H9 (cell line): ENCODE measurements at regions not wholly inside any gene's neighbourhood (a gene's known extent, or its start where the extent isn't known, plus 50 kb on each side); places are given as distances from the start of the nearest gene placed in this dataset.

Source experiments
- DNase-seq: peaks from one replicate; pipeline ENCODE4 v3.0.0-alpha.2; 2017
- H2AFZ ChIP-seq: one replicate; pipeline ENCODE4 v1.6.1; 2013; ENCODE audit warnings: mild to moderate bottlenecking, low read length, control low read depth, moderate library complexity
- H2AK5ac ChIP-seq: 2 replicates; pipeline ENCODE4 v1.6.1; 2013; ENCODE audit warnings: low read length, control low read depth, mixed read lengths; ENCODE audit not compliant: insufficient read length
- H2BK120ac ChIP-seq: one replicate; pipeline ENCODE4 v1.6.1; 2013; ENCODE audit warnings: low read depth, mild to moderate bottlenecking, low read length, control low read depth, inconsistent platforms; ENCODE audit not compliant: poor library complexity, severe bottlenecking
- H2BK12ac ChIP-seq: 2 replicates; pipeline ENCODE4 v1.6.1; 2013; ENCODE audit warnings: low read length, control low read depth, mixed read lengths, low read depth; ENCODE audit not compliant: insufficient read length
- H2BK15ac ChIP-seq: 2 replicates; pipeline ENCODE4 v1.6.1; 2013; ENCODE audit warnings: low read depth, low read length, control low read depth
- H2BK20ac ChIP-seq: one replicate; pipeline ENCODE4 v1.6.1; 2013; ENCODE audit warnings: low read depth, mild to moderate bottlenecking, low read length, control low read depth, inconsistent platforms; ENCODE audit not compliant: poor library complexity, severe bottlenecking
- H2BK5ac ChIP-seq: 2 replicates; pipeline ENCODE4 v1.6.1; 2013; ENCODE audit warnings: low read length, control low read depth, mixed read lengths; ENCODE audit not compliant: insufficient read length
- H3K14ac ChIP-seq: 2 replicates; pipeline ENCODE4 v1.6.1; 2013; ENCODE audit warnings: low read length, control low read depth; ENCODE audit not compliant: insufficient read depth
- H3K18ac ChIP-seq: 2 replicates; pipeline ENCODE4 v1.6.1; 2013; ENCODE audit warnings: low read depth, mild to moderate bottlenecking, mixed read lengths, low read length, control low read depth; ENCODE audit not compliant: insufficient read length
- H3K23ac ChIP-seq: 2 replicates; pipeline ENCODE4 v1.6.1; 2013; ENCODE audit warnings: low read length, control low read depth, mixed read lengths, low read depth; ENCODE audit not compliant: insufficient read length
- H3K23me2 ChIP-seq: 2 replicates; pipeline ENCODE4 v1.6.1; 2013; ENCODE audit warnings: low read depth, mild to moderate bottlenecking, mixed read lengths, low read length, control low read depth; ENCODE audit not compliant: insufficient read length, poor library complexity, severe bottlenecking
- H3K27ac ChIP-seq: 2 replicates; pipeline ENCODE4 v1.5.1; 2013; ENCODE audit warnings: low read length, control low read depth, mixed read lengths, low read depth; ENCODE audit not compliant: insufficient read length
- H3K27me3 ChIP-seq: 2 replicates; pipeline ENCODE4 v1.6.1; 2013; ENCODE audit warnings: low read length, control low read depth, inconsistent platforms; ENCODE audit not compliant: insufficient read depth
- H3K4ac ChIP-seq: 2 replicates; pipeline ENCODE4 v1.6.1; 2013; ENCODE audit warnings: low read depth, mild to moderate bottlenecking, control low read depth, inconsistent platforms, low read length, moderate library complexity
- H3K4me1 ChIP-seq: 2 replicates; pipeline ENCODE4 v1.6.1; 2013; ENCODE audit warnings: low read length, control low read depth, inconsistent platforms; ENCODE audit not compliant: insufficient read depth
- H3K4me2 ChIP-seq: 2 replicates; pipeline ENCODE4 v1.6.1; 2013; ENCODE audit warnings: low read length, control low read depth, mixed read lengths; ENCODE audit not compliant: insufficient read length, insufficient read depth
- H3K56ac ChIP-seq: 2 replicates; pipeline ENCODE4 v1.6.1; 2013; ENCODE audit warnings: low read depth, mild to moderate bottlenecking, mixed read lengths, low read length, control low read depth; ENCODE audit not compliant: insufficient read length
- H3K79me1 ChIP-seq: 2 replicates; pipeline ENCODE4 v1.6.1; 2013; ENCODE audit warnings: low read depth, mild to moderate bottlenecking, moderate library complexity, low read length, control low read depth, inconsistent platforms; ENCODE audit not compliant: insufficient read depth, poor library complexity, severe bottlenecking
- H3K79me2 ChIP-seq: 2 replicates; pipeline ENCODE4 v1.6.1; 2013; ENCODE audit warnings: low read length, control low read depth, inconsistent platforms; ENCODE audit not compliant: insufficient read depth
- H3K9ac ChIP-seq: 2 replicates; pipeline ENCODE4 v1.6.1; 2013; ENCODE audit warnings: low read length, control low read depth, mixed read lengths; ENCODE audit not compliant: insufficient read length; ENCODE audit errors: extremely low read depth
- H3K9me3 ChIP-seq: one replicate; pipeline ENCODE4 v1.6.1; 2013; ENCODE audit warnings: low read depth, low read length, inconsistent platforms; ENCODE audit not compliant: control insufficient read depth
- H3T11ph ChIP-seq: one replicate; pipeline ENCODE4 v1.6.1; 2013; ENCODE audit warnings: mild to moderate bottlenecking, low read length, control low read depth, inconsistent platforms
- H4K20me1 ChIP-seq: one replicate; pipeline ENCODE4 v1.6.1; 2013; ENCODE audit not compliant: control insufficient read depth, insufficient read length, insufficient read depth
- H4K5ac ChIP-seq: 2 replicates; pipeline ENCODE4 v1.6.1; 2013; ENCODE audit warnings: low read depth, mild to moderate bottlenecking, mixed read lengths, low read length, control low read depth; ENCODE audit not compliant: insufficient read length
- H4K8ac ChIP-seq: replicated peaks from 2 replicates; pipeline ENCODE4 v1.6.1; 2013; ENCODE audit warnings: low read length, control low read depth, mixed read lengths, low read depth; ENCODE audit not compliant: insufficient read length
- H4K91ac ChIP-seq: 2 replicates; pipeline ENCODE4 v1.6.1; 2013; ENCODE audit warnings: low read depth, mild to moderate bottlenecking, moderate library complexity, mixed read lengths, low read length, control low read depth; ENCODE audit not compliant: insufficient read length
- H3K27ac Mint-ChIP-seq, 3 experiments: 2 replicates in 2 of 3; 3 replicates in 1 of 3; pipeline ENCODE4 v1.8.0; 2020 to 2021; ENCODE audit warnings: mixed read lengths in 3 of 3, mild to moderate bottlenecking in 1 of 3, moderate library complexity in 1 of 3
- H3K27me3 Mint-ChIP-seq: 2 replicates; pipeline ENCODE4 v1.8.0; 2021; ENCODE audit warnings: low read depth, mild to moderate bottlenecking, moderate library complexity, mixed read lengths
- H3K36me3 Mint-ChIP-seq, 3 experiments: 2 replicates in 2 of 3; 3 replicates in 1 of 3; pipeline ENCODE4 v1.8.0; 2020 to 2021; ENCODE audit warnings: low read depth in 3 of 3, mixed read lengths in 3 of 3; ENCODE audit not compliant: insufficient read depth in 1 of 3
- H3K4me1 Mint-ChIP-seq, 2 experiments: 2 replicates each; pipeline ENCODE4 v1.8.0; 2020; ENCODE audit warnings: mixed read lengths in 2 of 2
- H3K4me3 Mint-ChIP-seq, 2 experiments: 2 replicates in 1 of 2; 3 replicates in 1 of 2; pipeline ENCODE4 v1.8.0; 2020 to 2021; ENCODE audit warnings: mild to moderate bottlenecking in 2 of 2, mixed read lengths in 2 of 2, moderate library complexity in 1 of 2
- H3K9me3 Mint-ChIP-seq, 2 experiments: 2 replicates in 1 of 2; 3 replicates in 1 of 2; pipeline ENCODE4 v1.8.0; 2020; ENCODE audit warnings: mild to moderate bottlenecking in 2 of 2, mixed read lengths in 2 of 2, moderate library complexity in 1 of 2
- WGBS: extraction: QIAGEN DNeasy Blood & Tissue Kit; methylation state at CpG from one replicate; pipeline ENCODE4 v1.1.7; 2013; ENCODE audit warnings: missing lambda C conversion rate, low lambda C conversion rate, mixed read lengths; ENCODE audit not compliant: insufficient read length; ENCODE audit errors: extremely low coverage; 5-methylcytosine and 5-hydroxymethylcytosine counted together
- TF ChIP-seq, protein P1 (sequence below): fragments of 200-600 bp; sonication (generic); conservative IDR thresholded peaks from 3 replicates; pipeline ENCODE4 v1.8.0; 2021; ENCODE audit warnings: antibody characterized with exemption, mild to moderate bottlenecking

GRCh38 chr11:112769170-112769569 is 192.1 kb upstream of the NCAM1 start:
- no peak overlapping the region for H3K4me2 ChIP-seq
- no peak overlapping the region for H3K4ac ChIP-seq
- H3K27me3 ChIP-seq: no peaks in the 10 kb centered on the region
- H3K9me3 ChIP-seq: no peaks in the 10 kb centered on the region
- no peak overlapping the region for H3T11ph ChIP-seq
- H2BK20ac ChIP-seq: no peak overlapping the region
- no peak overlapping the region for H2BK15ac ChIP-seq
- H3K9ac ChIP-seq: no peak overlapping the region
- Mint-ChIP-seq H3K27ac (no peak overlapping the region), H3K36me3 (no peaks in the 10 kb centered on the region; a peak in 2 of 7 replicates), H3K4me1 (no peaks in the 10 kb centered on the region), H3K27me3 (peaks cover 7% of the 10 kb centered on the region), H3K9me3 (no peaks in the 10 kb centered on the region; a peak in 1 of 5 replicates), H3K4me3 (no peak overlapping the region)
- H3K27ac ChIP-seq: no peak overlapping the region
- no peaks in the 10 kb centered on the region for H3K23me2 ChIP-seq
- H4K5ac ChIP-seq: no peak overlapping the region
- H2AK5ac ChIP-seq: no peak overlapping the region
- H3K23ac ChIP-seq: no peak overlapping the region
- DNase-seq: no peak
- no peaks in the 10 kb centered on the region for H4K20me1 ChIP-seq
- H3K14ac ChIP-seq: no peak overlapping the region; the same call in 1 of the 2 replicates
- no peaks in the 10 kb centered on the region for H3K4me1 ChIP-seq
- WGBS: no CpG with 5 or more reads among the region's 5 CpGs
- no peak overlapping the region for H4K91ac ChIP-seq
- no peak overlapping the region for H3K18ac ChIP-seq
- H3K79me1 ChIP-seq: no peaks in the 10 kb centered on the region
- H4K8ac ChIP-seq: no peak overlapping the region
- H2AFZ ChIP-seq: no peak overlapping the region
- no peak overlapping the region for H2BK12ac ChIP-seq
- TF ChIP-seq, protein P1, sequence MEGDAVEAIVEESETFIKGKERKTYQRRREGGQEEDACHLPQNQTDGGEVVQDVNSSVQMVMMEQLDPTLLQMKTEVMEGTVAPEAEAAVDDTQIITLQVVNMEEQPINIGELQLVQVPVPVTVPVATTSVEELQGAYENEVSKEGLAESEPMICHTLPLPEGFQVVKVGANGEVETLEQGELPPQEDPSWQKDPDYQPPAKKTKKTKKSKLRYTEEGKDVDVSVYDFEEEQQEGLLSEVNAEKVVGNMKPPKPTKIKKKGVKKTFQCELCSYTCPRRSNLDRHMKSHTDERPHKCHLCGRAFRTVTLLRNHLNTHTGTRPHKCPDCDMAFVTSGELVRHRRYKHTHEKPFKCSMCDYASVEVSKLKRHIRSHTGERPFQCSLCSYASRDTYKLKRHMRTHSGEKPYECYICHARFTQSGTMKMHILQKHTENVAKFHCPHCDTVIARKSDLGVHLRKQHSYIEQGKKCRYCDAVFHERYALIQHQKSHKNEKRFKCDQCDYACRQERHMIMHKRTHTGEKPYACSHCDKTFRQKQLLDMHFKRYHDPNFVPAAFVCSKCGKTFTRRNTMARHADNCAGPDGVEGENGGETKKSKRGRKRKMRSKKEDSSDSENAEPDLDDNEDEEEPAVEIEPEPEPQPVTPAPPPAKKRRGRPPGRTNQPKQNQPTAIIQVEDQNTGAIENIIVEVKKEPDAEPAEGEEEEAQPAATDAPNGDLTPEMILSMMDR: no peak
- no peaks in the 10 kb centered on the region for H3K79me2 ChIP-seq
- no peak overlapping the region for H2BK120ac ChIP-seq
- H2BK5ac ChIP-seq: no peak overlapping the region
- H3K56ac ChIP-seq: no peak overlapping the region
